HCT116 (cell line): ENCODE measurements at regions not wholly inside any gene's neighbourhood (a gene's known extent, or its start where the extent isn't known, plus 50 kb on each side); places are given as distances from the start of the nearest gene placed in this dataset.
"Not testable (repeated sequence)": the region's sequence is repeated elsewhere in the genome, so short reads cannot be mapped to it uniquely, and the experiment has no call there.

Experiments used
- EZH2 ChIP-seq: fragments of 200-600 bp; sonication (generic); IDR thresholded peaks from 2 replicates; pipeline ENCODE4 v1.6.1; 2017; ENCODE audit warnings: antibody characterized with exemption, mixed run types
- POLR2A ChIP-seq: IDR thresholded peaks from 2 replicates; pipeline ENCODE4 v1.7.0; 2011; ENCODE audit warnings: borderline replicate concordance; ENCODE audit not compliant: insufficient read depth, insufficient read length; ENCODE audit errors: extremely low read depth
- RAD21 ChIP-seq: IDR thresholded peaks from 2 replicates; pipeline ENCODE4 v1.6.1; 2012; ENCODE audit warnings: low read depth, mild to moderate bottlenecking
- SIN3A ChIP-seq: IDR thresholded peaks from 2 replicates; pipeline ENCODE4 v1.6.1; 2012; ENCODE audit warnings: low read depth
- SP1 ChIP-seq: IDR thresholded peaks from 2 replicates; pipeline ENCODE4 v1.6.1; 2012; ENCODE audit warnings: low read depth
- TF ChIP-seq, protein P1 (sequence below): IDR thresholded peaks from 2 replicates; pipeline ENCODE4 v1.6.1; 2011; ENCODE audit warnings: mild to moderate bottlenecking, low read length, moderate library complexity; ENCODE audit not compliant: insufficient replicate concordance; ENCODE audit errors: extremely low read depth
- TF ChIP-seq, protein P2 (sequence below), 3 experiments: fragments of 200-600 bp in 1 of 3; sonication (generic) in 1 of 3; IDR thresholded peaks in 2 of 3; conservative IDR thresholded peaks in 1 of 3; 2 replicates each; pipeline ENCODE4 v1.5.1; 2012 to 2017; ENCODE audit warnings: low read depth in 2 of 3, low read length in 2 of 3, antibody characterized with exemption in 1 of 3, borderline replicate concordance in 1 of 3, control low read depth in 1 of 3, mild to moderate bottlenecking in 1 of 3, mixed read lengths in 1 of 3, mixed run types in 1 of 3, moderate library complexity in 1 of 3; ENCODE audit not compliant: insufficient read depth in 1 of 3
- TF ChIP-seq, protein P3 (sequence below): IDR thresholded peaks from 2 replicates; pipeline ENCODE4 v1.6.1; 2012

DNA sequence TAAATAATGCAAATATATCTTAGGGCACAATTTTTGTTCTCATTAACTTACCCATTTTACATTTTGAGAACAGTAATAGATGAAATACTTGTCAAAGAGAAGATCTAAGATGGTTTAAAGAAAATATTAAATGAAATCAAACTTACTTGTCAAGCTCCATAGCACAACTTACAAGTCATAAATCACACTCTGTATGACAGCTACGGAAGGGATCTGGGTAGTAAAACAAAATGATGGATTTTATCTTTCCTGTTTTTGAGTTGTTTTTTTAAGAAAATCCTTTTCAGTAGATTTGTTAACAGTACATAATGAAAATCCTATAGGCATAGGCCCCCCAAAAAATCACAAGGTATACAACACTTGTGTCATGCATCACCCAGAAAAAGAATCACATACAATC, 84.4 kb upstream of the ANTXRL start:
- TF ChIP-seq POLR2A, EZH2, SIN3A, SP1, RAD21: not testable (repeated sequence)
- TF ChIP-seq, protein P1, sequence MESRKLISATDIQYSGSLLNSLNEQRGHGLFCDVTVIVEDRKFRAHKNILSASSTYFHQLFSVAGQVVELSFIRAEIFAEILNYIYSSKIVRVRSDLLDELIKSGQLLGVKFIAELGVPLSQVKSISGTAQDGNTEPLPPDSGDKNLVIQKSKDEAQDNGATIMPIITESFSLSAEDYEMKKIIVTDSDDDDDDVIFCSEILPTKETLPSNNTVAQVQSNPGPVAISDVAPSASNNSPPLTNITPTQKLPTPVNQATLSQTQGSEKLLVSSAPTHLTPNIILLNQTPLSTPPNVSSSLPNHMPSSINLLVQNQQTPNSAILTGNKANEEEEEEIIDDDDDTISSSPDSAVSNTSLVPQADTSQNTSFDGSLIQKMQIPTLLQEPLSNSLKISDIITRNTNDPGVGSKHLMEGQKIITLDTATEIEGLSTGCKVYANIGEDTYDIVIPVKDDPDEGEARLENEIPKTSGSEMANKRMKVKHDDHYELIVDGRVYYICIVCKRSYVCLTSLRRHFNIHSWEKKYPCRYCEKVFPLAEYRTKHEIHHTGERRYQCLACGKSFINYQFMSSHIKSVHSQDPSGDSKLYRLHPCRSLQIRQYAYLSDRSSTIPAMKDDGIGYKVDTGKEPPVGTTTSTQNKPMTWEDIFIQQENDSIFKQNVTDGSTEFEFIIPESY: not testable (repeated sequence)
- TF ChIP-seq, protein P2, sequence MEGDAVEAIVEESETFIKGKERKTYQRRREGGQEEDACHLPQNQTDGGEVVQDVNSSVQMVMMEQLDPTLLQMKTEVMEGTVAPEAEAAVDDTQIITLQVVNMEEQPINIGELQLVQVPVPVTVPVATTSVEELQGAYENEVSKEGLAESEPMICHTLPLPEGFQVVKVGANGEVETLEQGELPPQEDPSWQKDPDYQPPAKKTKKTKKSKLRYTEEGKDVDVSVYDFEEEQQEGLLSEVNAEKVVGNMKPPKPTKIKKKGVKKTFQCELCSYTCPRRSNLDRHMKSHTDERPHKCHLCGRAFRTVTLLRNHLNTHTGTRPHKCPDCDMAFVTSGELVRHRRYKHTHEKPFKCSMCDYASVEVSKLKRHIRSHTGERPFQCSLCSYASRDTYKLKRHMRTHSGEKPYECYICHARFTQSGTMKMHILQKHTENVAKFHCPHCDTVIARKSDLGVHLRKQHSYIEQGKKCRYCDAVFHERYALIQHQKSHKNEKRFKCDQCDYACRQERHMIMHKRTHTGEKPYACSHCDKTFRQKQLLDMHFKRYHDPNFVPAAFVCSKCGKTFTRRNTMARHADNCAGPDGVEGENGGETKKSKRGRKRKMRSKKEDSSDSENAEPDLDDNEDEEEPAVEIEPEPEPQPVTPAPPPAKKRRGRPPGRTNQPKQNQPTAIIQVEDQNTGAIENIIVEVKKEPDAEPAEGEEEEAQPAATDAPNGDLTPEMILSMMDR (IDR thresholded peaks at IDR 0.05 in 2 of 3, conservative IDR thresholded peaks at IDR 0.05 in 1 of 3; ENCODE audit: borderline replicate concordance in 1 of 3, insufficient read depth in 1 of 3, low read depth in 2 of 3, low read length in 2 of 3): not testable (repeated sequence)
- TF ChIP-seq, protein P3, sequence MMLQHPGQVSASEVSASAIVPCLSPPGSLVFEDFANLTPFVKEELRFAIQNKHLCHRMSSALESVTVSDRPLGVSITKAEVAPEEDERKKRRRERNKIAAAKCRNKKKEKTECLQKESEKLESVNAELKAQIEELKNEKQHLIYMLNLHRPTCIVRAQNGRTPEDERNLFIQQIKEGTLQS: not testable (repeated sequence)
